ENCODE measurements at regions not wholly inside any gene's neighbourhood (a gene's known extent, or its start where the extent isn't known, plus 50 kb on each side); places are given as distances from the start of the nearest gene placed in this dataset.

DNA sequence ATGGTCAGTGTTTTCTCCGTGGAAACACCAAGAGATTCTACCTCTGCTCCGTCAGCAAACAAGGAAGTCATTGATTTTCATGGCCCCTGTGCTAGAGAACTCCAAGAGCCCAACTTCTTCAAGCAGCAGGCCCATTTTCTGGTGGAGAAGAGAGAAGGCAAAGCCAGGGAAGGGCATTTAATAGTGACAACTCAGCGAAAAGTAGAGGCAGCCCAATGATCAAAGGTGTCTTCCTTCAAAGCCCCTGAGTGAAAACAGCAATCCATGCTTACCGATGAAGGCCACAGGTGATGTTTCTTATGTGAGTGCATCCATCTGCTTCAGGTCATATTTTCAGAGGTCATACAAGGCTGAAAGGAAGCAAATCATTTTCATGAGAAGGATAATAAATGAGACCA, 77.3 kb downstream of the VCPKMT start:
- Histone ChIP-seq H3K4me3 (ENCODE audit: low read depth, low read length) (no peak overlapping the region), H3K36me3 (ENCODE audit: control insufficient read depth, insufficient read depth, low read length) (no peaks in the 10 kb centered on the region), H3K27me3 (ENCODE audit: control insufficient read depth, insufficient read depth, low read length) (no peaks in the 10 kb centered on the region)
- DNase-seq (ENCODE audit: low read depth) = no peak
- TF ChIP-seq, protein P1, sequence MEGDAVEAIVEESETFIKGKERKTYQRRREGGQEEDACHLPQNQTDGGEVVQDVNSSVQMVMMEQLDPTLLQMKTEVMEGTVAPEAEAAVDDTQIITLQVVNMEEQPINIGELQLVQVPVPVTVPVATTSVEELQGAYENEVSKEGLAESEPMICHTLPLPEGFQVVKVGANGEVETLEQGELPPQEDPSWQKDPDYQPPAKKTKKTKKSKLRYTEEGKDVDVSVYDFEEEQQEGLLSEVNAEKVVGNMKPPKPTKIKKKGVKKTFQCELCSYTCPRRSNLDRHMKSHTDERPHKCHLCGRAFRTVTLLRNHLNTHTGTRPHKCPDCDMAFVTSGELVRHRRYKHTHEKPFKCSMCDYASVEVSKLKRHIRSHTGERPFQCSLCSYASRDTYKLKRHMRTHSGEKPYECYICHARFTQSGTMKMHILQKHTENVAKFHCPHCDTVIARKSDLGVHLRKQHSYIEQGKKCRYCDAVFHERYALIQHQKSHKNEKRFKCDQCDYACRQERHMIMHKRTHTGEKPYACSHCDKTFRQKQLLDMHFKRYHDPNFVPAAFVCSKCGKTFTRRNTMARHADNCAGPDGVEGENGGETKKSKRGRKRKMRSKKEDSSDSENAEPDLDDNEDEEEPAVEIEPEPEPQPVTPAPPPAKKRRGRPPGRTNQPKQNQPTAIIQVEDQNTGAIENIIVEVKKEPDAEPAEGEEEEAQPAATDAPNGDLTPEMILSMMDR (IDR thresholded peaks at IDR 0.05; ENCODE audit: insufficient read depth, low read length, poor library complexity, severe bottlenecking) = no peak

DNA sequence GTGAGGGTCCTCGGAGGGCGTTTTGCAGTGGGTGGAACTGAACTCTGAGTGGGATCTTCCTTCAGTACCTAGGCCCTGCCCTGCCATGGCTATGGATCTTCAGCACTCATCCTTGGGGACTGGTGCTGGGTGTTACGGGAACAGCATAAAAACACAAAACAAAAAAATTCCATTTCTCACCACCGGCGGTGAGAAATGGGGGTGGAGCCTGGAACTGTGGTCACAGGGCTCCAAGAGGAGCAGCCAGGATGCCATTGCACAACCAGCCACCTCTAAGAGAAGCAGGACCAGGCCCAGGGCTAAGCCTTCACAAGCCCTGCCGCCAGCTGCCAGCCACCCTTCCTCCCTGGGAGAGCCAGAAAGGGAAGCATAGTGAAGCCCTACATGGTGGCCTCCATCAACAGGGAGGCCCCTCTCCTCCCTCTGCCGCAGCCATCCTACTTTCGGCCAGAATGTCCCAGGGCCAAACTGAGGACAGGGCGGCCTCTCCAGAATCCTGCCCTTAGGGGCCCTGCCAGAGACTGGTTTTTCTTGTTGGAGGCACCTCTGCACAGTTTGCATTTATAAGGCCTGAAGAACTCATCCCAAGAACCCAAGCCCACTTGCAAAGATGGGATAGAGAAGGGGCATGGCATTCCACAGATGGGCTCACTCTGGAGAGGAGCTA, 76.5 kb downstream of the VCPKMT start:
- DNase-seq (ENCODE audit: low read depth) = no peak
- Histone ChIP-seq H3K36me3 (ENCODE audit: control insufficient read depth, insufficient read depth, low read length) (no peaks in the 10 kb centered on the region), H3K27me3 (ENCODE audit: control insufficient read depth, insufficient read depth, low read length) (no peaks in the 10 kb centered on the region), H3K4me3 (ENCODE audit: low read depth, low read length) (no peak overlapping the region)
- TF ChIP-seq, protein P1 (IDR thresholded peaks at IDR 0.05; ENCODE audit: insufficient read depth, low read length, poor library complexity, severe bottlenecking) = no peak

DNA sequence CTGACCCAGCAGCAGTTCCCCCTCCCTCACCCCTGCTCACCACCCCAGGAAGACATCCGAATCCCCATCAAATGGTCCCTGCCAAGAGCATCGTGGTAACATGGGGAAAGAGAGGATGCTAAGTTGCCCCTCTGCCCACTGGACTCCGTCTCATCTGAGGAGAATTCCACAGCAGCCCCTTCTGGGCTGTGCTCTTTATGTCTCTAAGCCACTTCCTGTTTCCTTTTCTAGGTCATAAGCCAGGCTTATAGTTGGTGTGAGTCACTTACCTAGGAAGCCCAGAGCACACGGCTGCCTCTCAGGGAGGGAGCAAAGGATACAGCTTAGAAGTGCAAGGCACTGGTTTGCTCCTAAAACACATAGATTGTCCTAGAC, 76.0 kb downstream of the VCPKMT start:
- Histone ChIP-seq H3K27me3 (ENCODE audit: control insufficient read depth, insufficient read depth, low read length) (no peaks in the 10 kb centered on the region), H3K4me3 (ENCODE audit: low read depth, low read length) (no peak overlapping the region), H3K36me3 (ENCODE audit: control insufficient read depth, insufficient read depth, low read length) (no peaks in the 10 kb centered on the region)
- TF ChIP-seq, protein P1 (IDR thresholded peaks at IDR 0.05; ENCODE audit: insufficient read depth, low read length, poor library complexity, severe bottlenecking) = no peak
- DNase-seq (ENCODE audit: low read depth) = no peak

DNA sequence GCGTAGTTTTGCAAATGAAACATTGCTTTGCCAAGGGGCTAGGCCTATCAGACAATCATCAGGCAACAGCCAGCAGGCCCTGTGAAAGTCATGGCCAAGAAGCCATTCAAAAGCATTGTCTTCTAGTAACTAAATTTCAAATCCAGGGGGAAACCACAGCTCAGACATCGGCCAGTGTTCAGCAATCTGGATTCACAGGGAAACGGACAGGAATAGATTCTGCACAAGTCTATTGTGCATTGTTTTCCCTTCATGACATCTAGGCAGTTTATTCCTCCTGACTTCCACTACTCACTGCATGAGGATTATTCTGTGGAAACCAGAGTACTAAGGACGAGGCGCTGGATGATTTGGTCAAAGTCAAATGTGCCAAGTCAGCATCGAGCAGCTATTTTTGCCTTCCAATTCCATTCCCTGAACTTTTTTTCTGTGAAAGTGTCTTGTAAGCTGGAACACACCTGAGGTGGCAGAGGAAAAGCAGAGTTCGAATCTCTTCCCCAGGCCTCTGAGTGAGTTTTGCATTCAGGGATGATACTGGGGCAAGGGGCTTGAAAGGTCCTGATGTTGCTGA, 75.4 kb downstream of the VCPKMT start:
- Histone ChIP-seq H3K36me3 (ENCODE audit: control insufficient read depth, insufficient read depth, low read length) (no peaks in the 10 kb centered on the region), H3K4me3 (ENCODE audit: low read depth, low read length) (no peak overlapping the region), H3K27me3 (ENCODE audit: control insufficient read depth, insufficient read depth, low read length) (no peaks in the 10 kb centered on the region)
- no peak for DNase-seq (ENCODE audit: low read depth)
- TF ChIP-seq, protein P1 (IDR thresholded peaks at IDR 0.05; ENCODE audit: insufficient read depth, low read length, poor library complexity, severe bottlenecking) = no peak

- no peak overlapping the region for H3K4me3 ChIP-seq (ENCODE audit: low read depth, low read length)
- TF ChIP-seq, protein P1 (IDR thresholded peaks at IDR 0.05; ENCODE audit: insufficient read depth, low read length, poor library complexity, severe bottlenecking) = no peak
- H3K36me3 ChIP-seq (ENCODE audit: control insufficient read depth, insufficient read depth, low read length) = no peaks in the 10 kb centered on the region
- no peak for DNase-seq (ENCODE audit: low read depth)
- H3K27me3 ChIP-seq (ENCODE audit: control insufficient read depth, insufficient read depth, low read length) = no peaks in the 10 kb centered on the region
Observed at GRCh38 chr14:50041980-50042379, 74.4 kb downstream of the VCPKMT start.
